ENCODE measurements at regions not wholly inside any gene's neighbourhood (a gene's known extent, or its start where the extent isn't known, plus 50 kb on each side); places are given as distances from the start of the nearest gene placed in this dataset.

DNA sequence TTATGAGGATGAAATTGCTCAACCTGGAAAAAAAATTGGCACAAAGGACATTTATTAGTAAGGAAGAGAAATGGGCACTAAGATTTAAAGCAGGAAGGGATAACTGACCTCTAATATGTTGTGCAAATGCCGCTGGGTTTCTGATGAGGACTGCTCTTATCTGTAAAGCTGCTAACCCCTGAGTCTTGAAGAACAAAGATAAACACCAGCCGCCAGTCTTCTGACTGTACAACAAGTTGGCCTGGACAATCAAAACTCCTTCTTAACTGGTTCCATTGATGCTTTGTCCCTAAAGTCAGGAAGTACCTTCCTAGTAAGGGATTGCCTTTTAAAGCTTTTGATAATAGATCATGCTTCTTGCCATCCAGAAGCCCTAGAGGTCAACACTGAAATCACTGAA lies 301.8 kb downstream of the TRIB2 start:
- no peak overlapping the region for H3K27ac ChIP-seq (ENCODE audit: insufficient read length, low read depth, low read length)
- H3K4ac ChIP-seq (ENCODE audit: low read depth, low read length) = no peak overlapping the region
- H3T11ph ChIP-seq (ENCODE audit: low read length) = no peak overlapping the region
- H2BK15ac ChIP-seq (ENCODE audit: low read depth, low read length) = no peak overlapping the region
- H3K9me3 Mint-ChIP-seq = no peaks in the 10 kb centered on the region
- no peak overlapping the region for H2AFZ ChIP-seq (ENCODE audit: low read length)
- no peak overlapping the region for H4K5ac ChIP-seq (ENCODE audit: insufficient read length, low read depth, low read length)
- no peak overlapping the region for H3K27ac Mint-ChIP-seq
- no peak overlapping the region for H4K91ac ChIP-seq (ENCODE audit: insufficient read length, low read depth, low read length)
- no peak overlapping the region for H3K9ac ChIP-seq (ENCODE audit: extremely low read depth, insufficient read length, low read length)
- no peak overlapping the region for H3K56ac ChIP-seq (ENCODE audit: insufficient read length, low read depth, low read length)
- H3K23ac ChIP-seq (ENCODE audit: insufficient read length, low read depth, low read length) = no peak overlapping the region
- no peaks in the 10 kb centered on the region for H3K79me1 ChIP-seq (ENCODE audit: insufficient read depth, low read depth, low read length, poor library complexity, severe bottlenecking)
- no peaks in the 10 kb centered on the region for H3K36me3 Mint-ChIP-seq (ENCODE audit: insufficient read depth in 1 of 3, low read depth in 3 of 3)
- no peak overlapping the region for H3K4me2 ChIP-seq (ENCODE audit: insufficient read depth, insufficient read length, low read length)
- peaks cover 12 to 13% of the 10 kb centered on the region in 2 experiments for H3K4me1 Mint-ChIP-seq
- H4K8ac ChIP-seq (replicated peaks; ENCODE audit: insufficient read length, low read depth, low read length) = no peak overlapping the region
- no peak overlapping the region for H2BK12ac ChIP-seq (ENCODE audit: insufficient read length, low read depth, low read length)
- TF ChIP-seq, protein P1, sequence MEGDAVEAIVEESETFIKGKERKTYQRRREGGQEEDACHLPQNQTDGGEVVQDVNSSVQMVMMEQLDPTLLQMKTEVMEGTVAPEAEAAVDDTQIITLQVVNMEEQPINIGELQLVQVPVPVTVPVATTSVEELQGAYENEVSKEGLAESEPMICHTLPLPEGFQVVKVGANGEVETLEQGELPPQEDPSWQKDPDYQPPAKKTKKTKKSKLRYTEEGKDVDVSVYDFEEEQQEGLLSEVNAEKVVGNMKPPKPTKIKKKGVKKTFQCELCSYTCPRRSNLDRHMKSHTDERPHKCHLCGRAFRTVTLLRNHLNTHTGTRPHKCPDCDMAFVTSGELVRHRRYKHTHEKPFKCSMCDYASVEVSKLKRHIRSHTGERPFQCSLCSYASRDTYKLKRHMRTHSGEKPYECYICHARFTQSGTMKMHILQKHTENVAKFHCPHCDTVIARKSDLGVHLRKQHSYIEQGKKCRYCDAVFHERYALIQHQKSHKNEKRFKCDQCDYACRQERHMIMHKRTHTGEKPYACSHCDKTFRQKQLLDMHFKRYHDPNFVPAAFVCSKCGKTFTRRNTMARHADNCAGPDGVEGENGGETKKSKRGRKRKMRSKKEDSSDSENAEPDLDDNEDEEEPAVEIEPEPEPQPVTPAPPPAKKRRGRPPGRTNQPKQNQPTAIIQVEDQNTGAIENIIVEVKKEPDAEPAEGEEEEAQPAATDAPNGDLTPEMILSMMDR (conservative IDR thresholded peaks at IDR 0.05) = no peak
- no peak for DNase-seq
- H2BK20ac ChIP-seq (ENCODE audit: low read depth, low read length, poor library complexity, severe bottlenecking) = no peak overlapping the region
- no peaks in the 10 kb centered on the region for H3K27me3 ChIP-seq (ENCODE audit: insufficient read depth, low read length)
- H2BK120ac ChIP-seq (ENCODE audit: low read depth, low read length, poor library complexity, severe bottlenecking) = no peak overlapping the region
- no peaks in the 10 kb centered on the region for H3K27me3 Mint-ChIP-seq (ENCODE audit: low read depth)
- no peak overlapping the region for H2AK5ac ChIP-seq (ENCODE audit: insufficient read length, low read length)
- no peaks in the 10 kb centered on the region for H3K9me3 ChIP-seq (ENCODE audit: control insufficient read depth, low read depth, low read length)
- no peaks in the 10 kb centered on the region; the same call in 1 of the 2 replicates for H3K4me1 ChIP-seq (ENCODE audit: insufficient read depth, low read length)
- H2BK5ac ChIP-seq (ENCODE audit: insufficient read length, low read length) = no peak overlapping the region
- no peaks in the 10 kb centered on the region for H3K79me2 ChIP-seq (ENCODE audit: insufficient read depth, low read length)
- WGBS (ENCODE audit: extremely low coverage, insufficient read length, low lambda C conversion rate) = no CpG with 5 or more reads among the region's 2 CpGs
- H3K23me2 ChIP-seq (ENCODE audit: insufficient read length, low read depth, low read length, poor library complexity, severe bottlenecking) = no peaks in the 10 kb centered on the region
- no peak overlapping the region for H3K14ac ChIP-seq (ENCODE audit: insufficient read depth, low read length)
- no peak overlapping the region for H3K18ac ChIP-seq (ENCODE audit: insufficient read length, low read depth, low read length)
- no peak overlapping the region for H3K4me3 Mint-ChIP-seq
- no peaks in the 10 kb centered on the region for H4K20me1 ChIP-seq (ENCODE audit: control insufficient read depth, insufficient read depth, insufficient read length)
